Neural progenitor cell (in vitro differentiated cells): ENCODE measurements at regions not wholly inside any gene's neighbourhood (a gene's known extent, or its start where the extent isn't known, plus 50 kb on each side); places are given as distances from the start of the nearest gene placed in this dataset.

ENCODE experiments used
- CTCF ChIP-seq: fragments of 200-600 bp; sonication (generic); IDR thresholded peaks from 2 replicates; pipeline ENCODE4 v1.5.1; 2017; ENCODE audit warnings: antibody characterized with exemption, mild to moderate bottlenecking
- EZH2 ChIP-seq: fragments of 200-600 bp; sonication (generic); IDR thresholded peaks from 2 replicates; pipeline ENCODE4 v1.6.1; 2017; ENCODE audit warnings: antibody characterized with exemption, mild to moderate bottlenecking, moderate library complexity

- TF ChIP-seq EZH2 = no peak
- no peak for TF ChIP-seq CTCF
Measured at GRCh38 chr1:59152511-59152910, 144.4 kb upstream of the FGGY start.
